ENCODE measurements at regions not wholly inside any gene's neighbourhood (a gene's known extent, or its start where the extent isn't known, plus 50 kb on each side); places are given as distances from the start of the nearest gene placed in this dataset.

DNA sequence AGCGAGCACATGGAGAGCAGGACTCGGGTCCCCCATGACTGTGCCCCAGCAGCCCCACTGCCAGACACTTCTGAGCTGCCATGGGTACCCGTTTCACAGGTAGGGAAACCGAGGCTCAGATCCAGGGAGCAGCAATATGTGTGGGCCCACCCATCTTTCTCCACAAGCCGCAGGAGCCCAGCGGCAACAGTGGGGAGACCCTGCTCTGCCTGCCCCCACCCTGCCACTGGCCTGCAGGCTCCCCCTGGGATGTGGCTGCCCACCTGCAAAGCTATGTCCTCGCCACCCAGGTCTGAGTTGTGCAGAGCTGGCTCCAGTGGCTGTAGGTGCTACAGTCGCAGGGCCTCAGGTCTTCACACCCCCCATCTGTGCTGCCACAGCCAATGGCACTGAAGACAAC is 50.6 kb upstream of the C1QTNF9B start:
- no peaks in the 10 kb centered on the region for H3K36me3 Mint-ChIP-seq (ENCODE audit: low read depth)

GRCh38 chr13:23949200-23949599 is 51.9 kb upstream of the C1QTNF9B start:
- Mint-ChIP-seq H3K4me3 (no peak overlapping the region), H3K27ac (no peak overlapping the region), H3K9me3 (no peaks in the 10 kb centered on the region), H3K27me3 (peaks cover 11% of the 10 kb centered on the region), H3K4me1 (ENCODE audit: low read depth) (no peaks in the 10 kb centered on the region), H3K36me3 (ENCODE audit: low read depth) (no peaks in the 10 kb centered on the region)

More for the DNA sequence above, 50.6 kb upstream of the C1QTNF9B start:
- Mint-ChIP-seq H3K9me3 (no peaks in the 10 kb centered on the region), H3K4me1 (ENCODE audit: low read depth) (no peaks in the 10 kb centered on the region), H3K27me3 (peaks cover 11% of the 10 kb centered on the region), H3K4me3 (no peak overlapping the region), H3K27ac (no peak overlapping the region)

DNA sequence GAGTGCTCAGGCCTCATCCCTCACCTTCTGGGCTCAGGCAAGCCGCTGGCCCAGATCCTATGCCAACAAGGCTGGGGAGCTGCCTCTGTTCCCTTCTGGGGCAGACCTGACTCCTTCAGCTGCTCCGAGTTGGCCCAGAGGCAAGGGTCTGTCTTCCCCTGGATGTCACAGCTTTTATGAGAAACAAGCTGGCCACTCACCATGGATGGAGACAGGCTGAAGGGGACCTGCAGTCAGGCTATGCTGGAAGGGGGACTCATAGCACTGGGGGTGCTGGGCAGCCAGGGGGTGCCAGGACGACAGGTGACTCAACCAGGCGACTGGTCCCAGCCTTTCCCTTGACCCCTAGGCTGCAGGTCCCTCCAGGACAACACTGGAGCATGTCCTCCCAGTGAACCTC is 52.4 kb upstream of the C1QTNF9B start:
- H3K27ac Mint-ChIP-seq = no peak overlapping the region
- H3K27me3 Mint-ChIP-seq = peaks cover 11% of the 10 kb centered on the region
- H3K36me3 Mint-ChIP-seq (ENCODE audit: low read depth) = no peaks in the 10 kb centered on the region
- no peaks in the 10 kb centered on the region for H3K9me3 Mint-ChIP-seq
- H3K4me3 Mint-ChIP-seq = no peak overlapping the region
- H3K4me1 Mint-ChIP-seq (ENCODE audit: low read depth) = no peaks in the 10 kb centered on the region

GRCh38 chr13:23950736-23951510 is 53.6 kb upstream of the C1QTNF9B start:
- no peaks in the 10 kb centered on the region for H3K36me3 Mint-ChIP-seq (ENCODE audit: low read depth)
- H3K27me3 Mint-ChIP-seq = peaks cover 6% of the 10 kb centered on the region
- no peak overlapping the region for H3K4me3 Mint-ChIP-seq
- H3K4me1 Mint-ChIP-seq (ENCODE audit: low read depth) = peaks cover 7% of the 10 kb centered on the region
- H3K27ac Mint-ChIP-seq = no peak overlapping the region
- H3K9me3 Mint-ChIP-seq = no peaks in the 10 kb centered on the region

DNA sequence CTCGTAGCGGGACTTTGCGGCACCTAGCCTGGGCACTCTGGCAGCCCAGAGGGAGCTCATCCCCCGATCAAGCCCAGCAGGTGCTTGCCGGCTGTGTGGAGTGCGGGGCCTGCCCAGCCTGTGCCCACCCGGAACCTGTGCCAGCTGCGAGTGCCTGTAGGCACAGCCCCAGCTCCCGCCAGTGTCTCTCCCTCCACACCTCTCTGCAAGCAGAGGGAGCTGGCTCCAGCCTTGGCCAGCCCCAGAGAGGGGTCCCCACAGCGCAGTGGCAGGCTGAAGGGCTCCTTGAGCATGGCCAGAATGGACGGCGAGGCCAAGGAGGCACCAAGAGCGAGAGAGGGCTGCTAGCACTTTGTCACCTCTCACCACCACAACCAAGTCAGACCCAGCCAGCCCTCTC is 55.5 kb upstream of the C1QTNF9B start:
- H3K4me3 Mint-ChIP-seq = no peak overlapping the region
- no peaks in the 10 kb centered on the region for H3K9me3 Mint-ChIP-seq
- H3K27me3 Mint-ChIP-seq = peaks cover 3% of the 10 kb centered on the region
- H3K36me3 Mint-ChIP-seq (ENCODE audit: low read depth) = no peaks in the 10 kb centered on the region
- peaks cover 11% of the 10 kb centered on the region for H3K4me1 Mint-ChIP-seq (ENCODE audit: low read depth)
- H3K27ac Mint-ChIP-seq = no peak overlapping the region

DNA sequence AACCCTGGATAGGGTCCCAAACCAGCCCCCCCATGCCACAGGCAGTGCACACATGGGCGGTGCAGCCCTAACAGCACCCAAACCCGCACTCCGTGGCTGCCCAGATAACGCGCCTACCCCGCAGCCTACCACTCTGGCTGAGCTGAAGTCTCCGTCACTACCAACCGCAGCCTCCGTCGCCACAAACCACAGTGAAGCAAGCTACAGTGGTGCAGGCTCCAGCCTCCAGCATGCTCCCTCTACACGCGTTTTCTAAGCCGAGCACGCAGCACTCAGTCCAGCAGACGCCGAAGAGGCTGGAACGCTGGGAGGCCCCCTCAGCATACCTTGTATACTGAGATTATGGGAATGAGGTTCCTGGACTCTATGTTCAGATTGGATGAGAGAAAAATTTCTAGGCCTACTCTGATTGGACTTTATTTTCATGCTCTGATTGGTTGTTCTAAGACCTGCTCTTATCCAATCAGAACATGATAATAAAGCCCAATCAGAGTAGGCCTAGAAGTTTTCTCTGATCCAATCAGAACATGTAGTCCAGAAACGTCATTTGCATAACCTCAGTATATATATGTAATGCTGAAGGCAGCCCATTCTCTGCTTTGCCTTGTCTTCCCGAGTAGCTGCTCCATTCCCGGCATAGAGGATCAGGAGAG is 56.7 kb upstream of the C1QTNF9B start:
- Mint-ChIP-seq H3K4me3 (no peak overlapping the region), H3K4me1 (ENCODE audit: low read depth) (peaks cover 11% of the 10 kb centered on the region), H3K27me3 (peaks cover 3% of the 10 kb centered on the region), H3K27ac (no peak overlapping the region), H3K9me3 (no peaks in the 10 kb centered on the region), H3K36me3 (ENCODE audit: low read depth) (no peaks in the 10 kb centered on the region)

DNA sequence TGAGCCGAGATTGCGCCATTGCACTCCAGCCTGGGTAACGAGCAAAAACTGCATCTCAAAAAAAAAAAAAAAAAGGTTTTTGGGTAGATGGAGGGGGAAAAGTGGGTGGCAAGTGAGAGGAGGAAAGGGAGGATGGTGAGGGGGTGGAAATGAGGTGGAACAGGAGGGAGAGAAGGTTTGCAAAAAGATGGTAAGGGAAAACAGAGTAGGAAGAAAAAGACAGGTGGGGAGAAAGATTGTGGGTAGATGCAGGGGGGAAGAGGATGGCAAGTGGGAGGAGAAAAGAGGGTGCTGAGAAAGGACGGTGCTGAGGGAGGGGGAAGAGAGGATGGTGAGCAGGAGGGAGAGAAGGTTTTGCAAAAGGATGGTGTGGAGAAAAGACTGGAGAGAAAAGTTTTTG is 57.8 kb upstream of the C1QTNF9B start:
- no peaks in the 10 kb centered on the region for H3K36me3 Mint-ChIP-seq (ENCODE audit: low read depth)
- no peak overlapping the region for H3K27ac Mint-ChIP-seq
- peaks cover 11% of the 10 kb centered on the region for H3K4me1 Mint-ChIP-seq (ENCODE audit: low read depth)
- no peaks in the 10 kb centered on the region for H3K9me3 Mint-ChIP-seq
- H3K4me3 Mint-ChIP-seq = no peak overlapping the region
- peaks cover 3% of the 10 kb centered on the region for H3K27me3 Mint-ChIP-seq

- H3K4me1 Mint-ChIP-seq (ENCODE audit: low read depth) = peaks cover 16% of the 10 kb centered on the region
Measured at GRCh38 chr13:23956106-23956505, 58.8 kb upstream of the C1QTNF9B start.

GRCh38 chr13:23957981-23958380 is 60.7 kb upstream of the C1QTNF9B start:
- H3K27ac Mint-ChIP-seq = no peak overlapping the region
- peaks cover 3% of the 10 kb centered on the region for H3K27me3 Mint-ChIP-seq
- H3K36me3 Mint-ChIP-seq (ENCODE audit: low read depth) = no peaks in the 10 kb centered on the region
- H3K4me3 Mint-ChIP-seq = no peak overlapping the region
- H3K4me1 Mint-ChIP-seq (ENCODE audit: low read depth) = peaks cover 16% of the 10 kb centered on the region
- no peaks in the 10 kb centered on the region for H3K9me3 Mint-ChIP-seq

More at GRCh38 chr13:23956106-23956505, 58.8 kb upstream of the C1QTNF9B start:
- Mint-ChIP-seq H3K27ac (no peak overlapping the region), H3K27me3 (peaks cover 3% of the 10 kb centered on the region), H3K4me3 (no peak overlapping the region), H3K9me3 (no peaks in the 10 kb centered on the region), H3K36me3 (ENCODE audit: low read depth) (no peaks in the 10 kb centered on the region)

GRCh38 chr13:23959231-23959862 is 62.0 kb upstream of the C1QTNF9B start:
- H3K4me1 Mint-ChIP-seq (ENCODE audit: low read depth) = peaks cover 24% of the 10 kb centered on the region
- H3K9me3 Mint-ChIP-seq = no peaks in the 10 kb centered on the region
- no peak overlapping the region for H3K27ac Mint-ChIP-seq
- peaks cover 3% of the 10 kb centered on the region for H3K27me3 Mint-ChIP-seq
- H3K36me3 Mint-ChIP-seq (ENCODE audit: low read depth) = no peaks in the 10 kb centered on the region
- no peak overlapping the region for H3K4me3 Mint-ChIP-seq

- Mint-ChIP-seq H3K4me3 (no peak overlapping the region), H3K9me3 (no peaks in the 10 kb centered on the region), H3K27me3 (peaks cover 3% of the 10 kb centered on the region), H3K27ac (no peak overlapping the region), H3K36me3 (ENCODE audit: low read depth) (no peaks in the 10 kb centered on the region), H3K4me1 (ENCODE audit: low read depth) (peaks cover 21% of the 10 kb centered on the region)
Measured at GRCh38 chr13:23960566-23961156, 63.4 kb upstream of the C1QTNF9B start.

- no peak overlapping the region for H3K27ac Mint-ChIP-seq
- no peaks in the 10 kb centered on the region for H3K9me3 Mint-ChIP-seq
- no peaks in the 10 kb centered on the region for H3K27me3 Mint-ChIP-seq
- peaks cover 34% of the 10 kb centered on the region for H3K4me1 Mint-ChIP-seq (ENCODE audit: low read depth)
- no peaks in the 10 kb centered on the region for H3K36me3 Mint-ChIP-seq (ENCODE audit: low read depth)
- no peak overlapping the region for H3K4me3 Mint-ChIP-seq
Measured at GRCh38 chr13:23963184-23963931, 66.1 kb upstream of the C1QTNF9B start.

GRCh38 chr13:23963947-23964346 is 66.6 kb upstream of the C1QTNF9B start:
- H3K27me3 Mint-ChIP-seq = no peaks in the 10 kb centered on the region
- no peaks in the 10 kb centered on the region for H3K36me3 Mint-ChIP-seq (ENCODE audit: low read depth)
- H3K4me3 Mint-ChIP-seq = no peak overlapping the region
- peaks cover 34% of the 10 kb centered on the region for H3K4me1 Mint-ChIP-seq (ENCODE audit: low read depth)
- no peak overlapping the region for H3K27ac Mint-ChIP-seq
- no peaks in the 10 kb centered on the region for H3K9me3 Mint-ChIP-seq

GRCh38 chr13:23965346-23965745 is 68.0 kb upstream of the C1QTNF9B start:
- Mint-ChIP-seq H3K4me1 (ENCODE audit: low read depth) (peaks cover 34% of the 10 kb centered on the region), H3K27me3 (no peaks in the 10 kb centered on the region), H3K36me3 (ENCODE audit: low read depth) (no peaks in the 10 kb centered on the region), H3K27ac (no peak overlapping the region), H3K4me3 (no peak overlapping the region), H3K9me3 (no peaks in the 10 kb centered on the region)

Measured in stimulated activated naive CD8-positive, alpha-beta T cell treated with anti-CD3 and anti-CD28 coated beads, Interleukin-15, Interleukin-2, amounts not matched to agents 100 ng/mL and 50 ng/mL, for 24 hours (primary cell).